ENCODE measurements at regions not wholly inside any gene's neighbourhood (a gene's known extent, or its start where the extent isn't known, plus 50 kb on each side); places are given as distances from the start of the nearest gene placed in this dataset.
"Not testable (repeated sequence)": the region's sequence is repeated elsewhere in the genome, so short reads cannot be mapped to it uniquely, and the experiment has no call there.

GRCh38 chr2:20949256-20949655 lies 94.6 kb downstream of the APOB start:
- Histone ChIP-seq H3K27me3 (ENCODE audit: control insufficient read depth, insufficient read depth, low read length) (no peaks in the 10 kb centered on the region), H3K9me3 (ENCODE audit: control insufficient read depth, insufficient read depth, low read length) (no peaks in the 10 kb centered on the region)
- WGBS (ENCODE audit: insufficient coverage, insufficient read length): no CpG with 5 or more reads among the region's 12 CpGs

GRCh38 chr2:20946468-20946867 lies 97.4 kb downstream of the APOB start:
- Histone ChIP-seq H3K27me3 (ENCODE audit: control insufficient read depth, insufficient read depth, low read length) (no peaks in the 10 kb centered on the region), H3K4me1 (ENCODE audit: control insufficient read depth, insufficient read depth, low read length) (no peaks in the 10 kb centered on the region)
- WGBS (ENCODE audit: insufficient coverage, insufficient read length): no CpG with 5 or more reads among the region's 3 CpGs

More at GRCh38 chr2:20949256-20949655, 94.6 kb downstream of the APOB start:
- Histone ChIP-seq H3K36me3 (ENCODE audit: control insufficient read depth, insufficient read depth, low read length) (no peaks in the 10 kb centered on the region), H3K4me1 (ENCODE audit: control insufficient read depth, insufficient read depth, low read length) (no peaks in the 10 kb centered on the region), H3K27ac (ENCODE audit: low read length) (no peak overlapping the region), H3K4me3 (ENCODE audit: low read length) (no peak overlapping the region)
- no peak for DNase-seq (ENCODE audit: low read depth, low spot score)

GRCh38 chr2:20943721-20944120 lies 100.2 kb downstream of the APOB start:
- no CpG with 5 or more reads among the region's 6 CpGs for WGBS (ENCODE audit: insufficient coverage, insufficient read length)
- not testable (repeated sequence) for H3K4me3 ChIP-seq (ENCODE audit: low read length); H3K27me3 ChIP-seq (ENCODE audit: control insufficient read depth, insufficient read depth, low read length); H3K4me1 ChIP-seq (ENCODE audit: control insufficient read depth, insufficient read depth, low read length); H3K36me3 ChIP-seq (ENCODE audit: control insufficient read depth, insufficient read depth, low read length); DNase-seq (ENCODE audit: low read depth, low spot score); H3K27ac ChIP-seq (ENCODE audit: low read length); H3K9me3 ChIP-seq (ENCODE audit: control insufficient read depth, insufficient read depth, low read length)

More at GRCh38 chr2:20946468-20946867, 97.4 kb downstream of the APOB start:
- Histone ChIP-seq H3K27ac (ENCODE audit: low read length) (no peak overlapping the region), H3K36me3 (ENCODE audit: control insufficient read depth, insufficient read depth, low read length) (no peaks in the 10 kb centered on the region), H3K4me3 (ENCODE audit: low read length) (no peak overlapping the region), H3K9me3 (ENCODE audit: control insufficient read depth, insufficient read depth, low read length) (no peaks in the 10 kb centered on the region)
- no peak for DNase-seq (ENCODE audit: low read depth, low spot score)

GRCh38 chr2:20942646-20943125 lies 101.2 kb downstream of the APOB start:
- Histone ChIP-seq H3K4me3 (ENCODE audit: low read length) (no peak overlapping the region), H3K9me3 (ENCODE audit: control insufficient read depth, insufficient read depth, low read length) (no peaks in the 10 kb centered on the region), H3K36me3 (ENCODE audit: control insufficient read depth, insufficient read depth, low read length) (no peaks in the 10 kb centered on the region), H3K4me1 (ENCODE audit: control insufficient read depth, insufficient read depth, low read length) (no peaks in the 10 kb centered on the region), H3K27me3 (ENCODE audit: control insufficient read depth, insufficient read depth, low read length) (no peaks in the 10 kb centered on the region), H3K27ac (ENCODE audit: low read length) (no peak overlapping the region)
- DNase-seq (ENCODE audit: low read depth, low spot score): no peak
- no CpG with 5 or more reads among the region's 5 CpGs for WGBS (ENCODE audit: insufficient coverage, insufficient read length)

- no CpG with 5 or more reads among the region's 7 CpGs for WGBS (ENCODE audit: insufficient coverage, insufficient read length)
- Histone ChIP-seq H3K27me3 (ENCODE audit: control insufficient read depth, insufficient read depth, low read length) (no peaks in the 10 kb centered on the region), H3K36me3 (ENCODE audit: control insufficient read depth, insufficient read depth, low read length) (no peaks in the 10 kb centered on the region), H3K4me3 (ENCODE audit: low read length) (no peak overlapping the region), H3K4me1 (ENCODE audit: control insufficient read depth, insufficient read depth, low read length) (no peaks in the 10 kb centered on the region), H3K27ac (ENCODE audit: low read length) (no peak overlapping the region), H3K9me3 (ENCODE audit: control insufficient read depth, insufficient read depth, low read length) (no peaks in the 10 kb centered on the region)
- no peak for DNase-seq (ENCODE audit: low read depth, low spot score)
Measured at GRCh38 chr2:20940856-20941255, 103.0 kb downstream of the APOB start.

- no peak overlapping the region for H3K27ac ChIP-seq (ENCODE audit: low read length)
- H3K27me3 ChIP-seq (ENCODE audit: control insufficient read depth, insufficient read depth, low read length): no peaks in the 10 kb centered on the region
- H3K4me3 ChIP-seq (ENCODE audit: low read length): no peak overlapping the region
Measured at GRCh38 chr2:20939931-20940795, 103.7 kb downstream of the APOB start.

GRCh38 chr2:20937353-20937752 lies 106.5 kb downstream of the APOB start:
- no peaks in the 10 kb centered on the region for H3K9me3 ChIP-seq (ENCODE audit: control insufficient read depth, insufficient read depth, low read length)
- no peak overlapping the region for H3K27ac ChIP-seq (ENCODE audit: low read length)
- DNase-seq (ENCODE audit: low read depth, low spot score): no peak
- no peaks in the 10 kb centered on the region for H3K36me3 ChIP-seq (ENCODE audit: control insufficient read depth, insufficient read depth, low read length)
- H3K27me3 ChIP-seq (ENCODE audit: control insufficient read depth, insufficient read depth, low read length): no peaks in the 10 kb centered on the region
- no CpG with 5 or more reads among the region's 1 CpG for WGBS (ENCODE audit: insufficient coverage, insufficient read length)
- H3K4me3 ChIP-seq (ENCODE audit: low read length): no peak overlapping the region
- H3K4me1 ChIP-seq (ENCODE audit: control insufficient read depth, insufficient read depth, low read length): no peaks in the 10 kb centered on the region

More at GRCh38 chr2:20939931-20940795, 103.7 kb downstream of the APOB start:
- WGBS (ENCODE audit: insufficient coverage, insufficient read length): no CpG with 5 or more reads among the region's 13 CpGs
- no peak for DNase-seq (ENCODE audit: low read depth, low spot score)
- H3K36me3 ChIP-seq (ENCODE audit: control insufficient read depth, insufficient read depth, low read length): no peaks in the 10 kb centered on the region
- no peaks in the 10 kb centered on the region for H3K9me3 ChIP-seq (ENCODE audit: control insufficient read depth, insufficient read depth, low read length)
- H3K4me1 ChIP-seq (ENCODE audit: control insufficient read depth, insufficient read depth, low read length): no peaks in the 10 kb centered on the region

- H3K27ac ChIP-seq (ENCODE audit: low read length): no peak overlapping the region
- no peaks in the 10 kb centered on the region for H3K36me3 ChIP-seq (ENCODE audit: control insufficient read depth, insufficient read depth, low read length)
- H3K4me3 ChIP-seq (ENCODE audit: low read length): no peak overlapping the region
- DNase-seq (ENCODE audit: low read depth, low spot score): no peak
- no peaks in the 10 kb centered on the region for H3K27me3 ChIP-seq (ENCODE audit: control insufficient read depth, insufficient read depth, low read length)
- no peaks in the 10 kb centered on the region for H3K4me1 ChIP-seq (ENCODE audit: control insufficient read depth, insufficient read depth, low read length)
- WGBS (ENCODE audit: insufficient coverage, insufficient read length): no CpG with 5 or more reads among the region's 11 CpGs
- H3K9me3 ChIP-seq (ENCODE audit: control insufficient read depth, insufficient read depth, low read length): no peaks in the 10 kb centered on the region
Measured at GRCh38 chr2:20935168-20935775, 108.6 kb downstream of the APOB start.

- Histone ChIP-seq H3K4me3 (ENCODE audit: low read length) (no peak overlapping the region), H3K4me1 (ENCODE audit: control insufficient read depth, insufficient read depth, low read length) (no peaks in the 10 kb centered on the region), H3K36me3 (ENCODE audit: control insufficient read depth, insufficient read depth, low read length) (no peaks in the 10 kb centered on the region), H3K27ac (ENCODE audit: low read length) (no peak overlapping the region), H3K9me3 (ENCODE audit: control insufficient read depth, insufficient read depth, low read length) (no peaks in the 10 kb centered on the region), H3K27me3 (ENCODE audit: control insufficient read depth, insufficient read depth, low read length) (no peaks in the 10 kb centered on the region)
- DNase-seq (ENCODE audit: low read depth, low spot score): no peak
- no CpG with 5 or more reads among the region's 2 CpGs for WGBS (ENCODE audit: insufficient coverage, insufficient read length)
Measured at GRCh38 chr2:20934236-20934635, 109.6 kb downstream of the APOB start.

GRCh38 chr2:20933714-20934113 lies 110.2 kb downstream of the APOB start:
- no peak for DNase-seq (ENCODE audit: low read depth, low spot score)
- no peaks in the 10 kb centered on the region for H3K36me3 ChIP-seq (ENCODE audit: control insufficient read depth, insufficient read depth, low read length)
- no peak overlapping the region for H3K27ac ChIP-seq (ENCODE audit: low read length)
- WGBS (ENCODE audit: insufficient coverage, insufficient read length): no CpG with 5 or more reads among the region's 1 CpG
- H3K27me3 ChIP-seq (ENCODE audit: control insufficient read depth, insufficient read depth, low read length): no peaks in the 10 kb centered on the region
- no peaks in the 10 kb centered on the region for H3K4me1 ChIP-seq (ENCODE audit: control insufficient read depth, insufficient read depth, low read length)
- H3K4me3 ChIP-seq (ENCODE audit: low read length): no peak overlapping the region
- no peaks in the 10 kb centered on the region for H3K9me3 ChIP-seq (ENCODE audit: control insufficient read depth, insufficient read depth, low read length)
